Ureter (tissue), 1 donor: ENCODE measurements at regions not wholly inside any gene's neighbourhood (a gene's known extent, or its start where the extent isn't known, plus 50 kb on each side); places are given as distances from the start of the nearest gene placed in this dataset.

ENCODE experiments used
- DNase-seq: peaks from one replicate; pipeline ENCODE4 v3.0.0-alpha.2; 2020; ENCODE audit warnings: low spot score
- donor health status: DM: yes; HTN: yes; CAD: no.

GRCh38 chr3:159923336-159923735, 65.3 kb upstream of the IL12A start:
- DNase-seq: no peak

- no peak for DNase-seq
These were observed 64.7 kb upstream of the IL12A start for GRCh38 chr3:159923956-159924355.

- DNase-seq: no peak
These were observed 64.2 kb upstream of the IL12A start for GRCh38 chr3:159924411-159924810.

- no peak for DNase-seq
These were observed 63.4 kb upstream of the IL12A start for GRCh38 chr3:159925248-159925647.

- DNase-seq: no peak
These were observed 62.1 kb upstream of the IL12A start for GRCh38 chr3:159926573-159926972.

- DNase-seq: no peak
These were observed 60.6 kb upstream of the IL12A start for GRCh38 chr3:159928071-159928491.

GRCh38 chr3:159928666-159929065, 60.0 kb upstream of the IL12A start:
- DNase-seq: no peak

GRCh38 chr3:159929171-159930141, 59.2 kb upstream of the IL12A start:
- DNase-seq: no peak

GRCh38 chr3:159934216-159934615, 54.4 kb upstream of the IL12A start:
- no peak for DNase-seq

GRCh38 chr3:159936541-159936940, 52.1 kb upstream of the IL12A start:
- DNase-seq: no peak

GRCh38 chr3:159937561-159938166, 51.0 kb upstream of the IL12A start:
- no peak for DNase-seq

- DNase-seq: no peak
These were observed 49.9 kb upstream of the IL12A start for GRCh38 chr3:159938714-159939113.
